ENCODE measurements at regions not wholly inside any gene's neighbourhood (a gene's known extent, or its start where the extent isn't known, plus 50 kb on each side); places are given as distances from the start of the nearest gene placed in this dataset.
"Not testable (repeated sequence)": the region's sequence is repeated elsewhere in the genome, so short reads cannot be mapped to it uniquely, and the experiment has no call there.

DNA sequence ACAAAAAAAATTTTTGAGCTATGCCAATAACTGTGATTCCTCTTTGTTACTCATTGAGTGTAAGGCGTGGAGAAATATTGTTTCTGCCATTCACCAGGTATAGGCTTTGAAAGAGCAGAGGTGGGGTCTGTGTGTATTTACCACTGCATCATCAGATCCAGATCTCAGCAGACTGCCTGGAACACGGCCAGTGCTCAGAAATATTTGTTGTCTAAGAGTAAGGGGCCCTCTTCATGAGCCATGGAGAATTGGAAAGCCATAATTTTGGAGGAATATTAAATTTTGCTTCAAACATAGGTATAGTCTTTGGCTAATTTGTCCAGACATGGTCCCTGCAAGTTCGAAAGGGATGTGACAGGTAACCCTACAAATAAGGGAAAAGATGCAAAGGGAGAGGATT, 231.3 kb upstream of the IRF2BP2 start:
- DNase-seq, result no peak

DNA sequence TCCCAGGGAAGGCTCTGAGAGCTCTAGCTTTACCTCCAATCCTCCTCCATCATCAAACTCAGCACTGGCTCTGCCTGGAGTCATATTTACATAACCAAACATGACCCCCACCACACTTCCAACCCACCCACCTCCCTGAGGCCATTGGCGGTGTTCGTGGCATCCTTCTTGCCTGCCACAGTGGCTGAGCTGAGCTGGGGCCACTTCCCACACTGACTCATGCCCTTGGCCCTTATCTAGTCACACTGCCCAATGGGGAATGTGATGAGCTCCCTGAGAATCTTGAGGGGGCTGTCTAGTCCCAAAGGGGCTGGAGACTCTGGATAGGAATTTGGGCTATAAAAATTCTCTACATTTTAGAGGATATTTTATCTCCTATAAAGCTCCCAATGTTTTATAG, 230.9 kb upstream of the IRF2BP2 start:
- no peak for DNase-seq

DNA sequence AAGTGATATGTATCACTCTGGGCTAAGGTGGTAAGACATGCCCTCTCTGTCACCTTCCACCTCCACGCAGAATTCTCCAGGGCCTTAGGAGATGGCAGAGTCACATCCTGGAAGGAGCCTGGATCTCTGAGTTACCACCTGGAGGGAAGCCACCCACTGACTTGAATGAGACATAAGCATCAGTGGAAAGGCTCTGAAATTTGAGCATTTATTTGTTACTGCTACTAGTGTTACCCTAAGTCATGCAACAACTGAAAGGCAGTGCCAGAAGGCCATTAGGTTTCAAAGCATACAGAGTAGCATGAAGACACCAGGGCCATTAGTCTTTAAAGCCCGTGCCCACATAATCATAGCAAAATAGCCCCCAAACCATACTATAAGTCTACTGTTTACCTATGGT, 230.3 kb upstream of the IRF2BP2 start:
- DNase-seq, result no peak

DNA sequence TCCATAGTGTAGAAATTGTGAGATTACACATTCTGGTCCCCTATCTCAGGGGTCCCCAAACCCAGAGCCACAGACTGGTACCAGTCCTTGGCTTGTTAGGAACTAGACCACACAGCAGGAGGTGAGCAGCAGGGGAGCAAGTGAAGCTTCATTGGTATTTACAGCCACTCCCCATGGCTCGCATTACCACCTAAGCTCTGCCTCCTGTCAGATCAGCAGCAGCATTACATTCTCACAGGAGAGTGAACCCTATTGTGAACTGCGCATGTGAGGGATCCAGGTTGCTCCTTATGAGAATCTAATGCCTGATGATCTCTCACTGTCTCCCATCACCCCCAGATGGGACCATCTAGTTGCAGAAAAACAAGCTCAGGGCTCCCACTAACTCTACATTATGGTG, 229.7 kb upstream of the IRF2BP2 start:
- DNase-seq, result no peak

DNA sequence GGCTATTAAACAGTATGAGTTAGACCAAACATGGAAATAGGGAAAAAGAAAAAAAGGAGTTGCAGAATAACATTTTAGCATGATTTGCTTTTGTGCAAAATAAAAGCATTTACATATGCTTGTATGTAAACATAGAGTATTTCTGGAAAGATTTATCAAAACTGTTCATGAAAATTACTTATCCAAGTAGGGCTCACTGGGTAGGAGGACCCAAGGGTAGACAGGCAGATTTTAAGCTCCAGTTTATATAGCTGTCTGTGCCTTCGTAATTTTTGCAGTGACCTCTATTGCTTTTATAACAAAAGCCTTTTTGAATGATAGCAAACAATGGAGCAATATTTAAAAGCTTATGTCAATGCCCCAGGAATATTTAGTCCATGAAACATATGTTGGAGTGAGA, 228.8 kb upstream of the IRF2BP2 start:
- no peak for DNase-seq

DNA sequence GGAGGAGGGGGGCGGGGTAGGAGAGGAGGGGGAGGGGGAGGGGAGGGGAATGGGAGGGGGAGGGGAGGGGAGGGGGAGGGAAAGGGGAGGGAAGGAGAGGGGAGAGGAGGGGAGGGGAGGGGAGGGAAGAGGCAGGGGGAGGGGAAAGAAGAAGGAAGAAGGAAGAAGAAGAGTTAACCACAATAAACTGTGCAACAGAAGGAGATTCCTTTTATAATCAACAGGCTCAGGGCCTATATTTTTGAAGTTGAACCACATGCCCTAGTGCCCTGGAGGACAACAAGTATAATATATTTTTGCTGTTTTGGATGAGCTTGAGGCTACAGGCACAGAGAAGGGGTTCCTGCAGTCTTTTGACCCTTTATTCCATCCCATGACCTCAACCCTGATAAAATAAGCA, 228.2 kb upstream of the IRF2BP2 start:
- DNase-seq, result no peak

DNA sequence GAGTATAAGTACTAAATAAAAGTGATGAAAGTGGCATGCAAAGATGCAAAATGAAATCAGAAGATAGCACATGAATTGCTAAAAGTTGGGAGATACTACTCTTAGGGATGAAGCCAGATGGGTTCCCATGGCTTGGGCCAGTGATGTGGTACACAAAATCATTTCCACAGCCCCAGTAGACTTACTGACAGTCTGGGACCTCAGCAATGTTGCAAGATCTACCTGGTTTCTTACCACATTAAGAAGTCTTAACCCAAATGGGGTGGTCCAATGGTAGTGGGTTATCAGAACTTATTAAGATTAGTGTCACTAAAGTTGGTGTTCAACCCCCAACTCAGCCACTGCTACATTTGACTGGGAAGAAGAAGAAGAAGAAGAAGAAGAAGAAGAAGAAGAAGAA, 227.7 kb upstream of the IRF2BP2 start:
- no peak for DNase-seq

DNA sequence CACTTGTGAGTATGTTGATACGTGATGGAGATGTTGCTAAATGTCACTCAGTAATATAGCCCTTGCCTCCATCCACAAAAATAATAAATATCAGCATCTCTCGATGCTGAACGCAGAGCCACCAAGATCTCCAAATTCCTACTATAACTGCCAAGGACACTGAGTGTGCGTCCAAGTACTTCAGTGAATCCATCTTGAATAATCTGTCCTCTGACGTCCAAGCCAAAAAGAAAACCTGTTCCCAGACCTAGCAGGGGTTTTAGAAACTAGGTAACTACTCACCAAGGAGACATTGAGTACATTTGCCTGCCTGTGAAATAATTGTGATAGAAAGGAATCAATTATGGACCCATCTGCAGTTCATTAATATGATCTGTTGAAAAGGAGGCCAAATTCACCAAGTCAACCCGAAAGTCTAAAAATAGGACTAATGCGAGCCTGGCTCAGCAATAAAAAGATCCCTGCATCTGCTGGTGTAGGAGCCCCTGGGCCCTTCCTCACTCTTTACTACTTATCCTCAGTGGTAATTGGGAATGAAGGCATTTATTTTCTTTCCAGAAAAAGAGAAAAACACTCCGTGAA, 226.9 kb upstream of the IRF2BP2 start:
- DNase-seq, result peak; percentile 70

DNA sequence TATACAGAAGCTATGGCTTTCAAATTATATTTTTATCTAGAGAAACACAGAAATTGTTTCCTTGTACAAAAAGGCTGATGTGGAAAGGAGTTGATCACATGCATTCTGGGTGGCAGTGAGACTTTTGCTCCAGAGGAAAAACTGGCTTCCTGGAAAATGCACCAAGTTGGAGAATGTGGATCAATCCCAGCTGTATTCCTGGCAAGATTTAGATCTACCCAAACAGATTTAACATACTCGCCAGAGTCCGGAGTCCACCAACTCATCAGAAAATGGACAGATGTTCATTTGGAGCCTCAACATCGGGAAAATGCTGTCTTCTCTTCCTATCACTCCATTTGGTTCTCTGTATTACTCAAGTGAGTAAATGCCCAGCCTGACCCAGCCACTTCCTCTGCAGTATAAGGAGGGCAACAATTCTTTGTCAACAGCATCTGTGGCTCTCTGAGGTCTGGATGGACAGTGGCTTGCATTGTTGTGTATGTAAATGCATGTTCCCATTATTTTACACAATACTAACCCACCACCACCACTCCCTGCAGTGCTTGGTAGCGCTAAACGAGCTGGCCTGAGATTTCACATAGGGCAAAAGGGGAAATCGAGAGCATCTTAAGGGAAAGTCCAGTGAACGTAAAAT, 226.2 kb upstream of the IRF2BP2 start:
- no peak for DNase-seq

DNA sequence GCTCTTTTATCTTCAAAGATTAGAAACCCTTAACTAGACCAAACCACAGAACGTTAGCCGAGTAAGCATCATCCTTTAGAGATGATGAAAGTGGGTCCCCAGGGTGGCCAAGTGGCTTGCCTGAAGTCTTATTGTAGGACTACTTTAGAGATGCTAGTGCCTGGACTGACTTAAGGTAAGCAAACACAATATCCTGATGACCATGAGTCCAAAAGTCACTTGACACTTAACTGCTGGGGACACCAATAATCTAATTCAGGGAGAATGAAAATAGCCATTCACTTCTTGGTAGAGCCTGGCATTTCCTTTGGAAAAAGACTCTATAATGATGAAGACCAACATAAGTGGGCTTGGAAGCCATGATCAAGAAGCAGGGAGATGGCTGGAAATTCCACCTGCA, 225.3 kb upstream of the IRF2BP2 start:
- no peak for DNase-seq

DNA sequence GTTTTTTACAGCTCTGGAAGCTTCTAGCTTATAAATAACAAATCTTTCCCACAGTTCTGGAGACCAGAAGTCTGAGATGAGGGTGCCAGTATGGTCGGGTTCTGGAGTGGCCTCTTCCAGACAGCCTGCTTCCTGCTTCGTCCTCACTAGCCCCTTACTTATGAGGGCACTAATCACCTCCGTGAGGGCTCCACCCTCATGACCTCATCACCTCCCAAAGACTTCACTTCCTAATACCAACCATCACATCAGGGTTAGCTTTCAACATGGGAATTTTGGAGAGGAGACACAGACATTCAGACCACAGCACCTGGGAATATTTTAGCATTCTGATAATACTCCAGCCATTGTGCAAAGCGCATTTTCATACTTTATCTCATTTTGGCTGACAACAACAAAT, 223.7 kb upstream of the IRF2BP2 start:
- DNase-seq, result no peak

DNA sequence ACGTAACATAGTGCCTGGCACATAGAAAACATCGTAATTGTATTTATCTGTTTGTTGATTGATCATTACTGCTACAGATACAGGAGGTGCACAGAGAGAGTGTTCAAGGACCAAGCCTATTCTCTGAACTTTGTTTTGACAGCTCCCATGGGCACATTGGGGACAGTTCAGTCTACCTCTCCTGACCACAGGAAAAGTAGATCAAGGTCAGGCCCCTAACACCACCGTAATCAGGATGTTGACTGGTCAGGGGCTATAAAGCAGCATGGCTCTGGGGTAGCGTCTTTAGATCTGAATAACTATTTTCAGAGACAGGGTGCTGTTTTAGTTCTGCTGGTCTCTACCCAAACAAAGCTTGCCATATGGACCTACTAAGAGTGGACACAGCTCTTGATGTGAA, 223.1 kb upstream of the IRF2BP2 start:
- DNase-seq, result no peak

DNA sequence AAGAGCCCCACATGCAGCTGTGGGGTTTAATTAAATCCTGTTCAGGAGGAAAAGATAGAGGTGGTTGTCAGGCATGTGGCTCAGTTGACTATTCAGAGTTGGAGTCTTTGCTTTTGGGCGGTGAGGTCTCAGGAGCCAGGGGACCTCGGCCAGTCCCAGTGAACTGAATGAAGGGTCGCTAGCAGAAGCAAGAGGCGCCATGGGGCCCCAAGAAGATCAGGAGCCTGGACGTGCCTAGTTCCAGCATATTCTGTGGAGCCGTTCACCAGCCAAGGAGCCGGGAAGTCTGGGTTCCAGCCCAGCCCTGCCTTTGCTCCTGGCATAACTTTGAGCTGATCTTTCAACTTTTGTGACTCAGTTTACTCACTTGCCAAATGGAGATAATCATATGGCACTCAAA, 217.7 kb upstream of the IRF2BP2 start:
- no peak for DNase-seq

DNA sequence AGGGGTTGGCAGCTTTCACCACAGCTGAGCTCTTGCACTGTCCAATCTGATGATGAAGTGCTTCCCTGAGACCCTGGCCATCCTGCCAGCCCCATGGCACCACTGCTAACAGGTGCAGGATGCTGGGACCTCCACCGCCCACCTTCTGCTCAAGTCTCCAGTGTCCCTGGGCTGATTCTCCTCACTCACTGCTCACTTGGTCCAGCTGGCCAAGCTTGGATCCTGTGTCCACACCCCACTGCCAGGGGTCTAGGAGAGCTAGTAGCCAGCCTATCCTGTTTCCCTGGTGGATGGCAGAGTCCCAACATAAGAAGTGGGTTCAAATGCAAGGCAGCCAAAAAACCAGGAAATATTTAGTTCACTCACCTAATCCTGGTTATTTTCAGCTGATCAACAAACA, 217.2 kb upstream of the IRF2BP2 start:
- DNase-seq, result no peak

DNA sequence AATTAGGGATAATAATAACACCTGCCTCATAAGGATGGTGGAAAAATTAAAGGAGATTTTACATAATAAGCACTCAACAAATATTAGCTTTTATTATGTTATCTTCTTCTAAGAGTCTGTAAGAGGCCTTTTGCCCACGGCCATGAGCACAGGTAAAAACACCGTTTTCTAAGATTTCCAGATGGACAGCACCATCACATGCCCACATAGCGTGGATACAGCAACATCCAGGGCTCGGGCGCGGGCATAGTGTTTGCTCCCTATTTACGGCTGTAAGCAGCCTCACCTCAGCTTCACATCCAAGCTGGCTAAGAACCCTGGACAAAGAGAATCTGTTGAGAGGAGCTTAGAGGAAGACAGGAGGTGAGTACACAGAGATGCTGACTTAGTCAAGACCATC, 216.4 kb upstream of the IRF2BP2 start:
- no peak for DNase-seq

DNA sequence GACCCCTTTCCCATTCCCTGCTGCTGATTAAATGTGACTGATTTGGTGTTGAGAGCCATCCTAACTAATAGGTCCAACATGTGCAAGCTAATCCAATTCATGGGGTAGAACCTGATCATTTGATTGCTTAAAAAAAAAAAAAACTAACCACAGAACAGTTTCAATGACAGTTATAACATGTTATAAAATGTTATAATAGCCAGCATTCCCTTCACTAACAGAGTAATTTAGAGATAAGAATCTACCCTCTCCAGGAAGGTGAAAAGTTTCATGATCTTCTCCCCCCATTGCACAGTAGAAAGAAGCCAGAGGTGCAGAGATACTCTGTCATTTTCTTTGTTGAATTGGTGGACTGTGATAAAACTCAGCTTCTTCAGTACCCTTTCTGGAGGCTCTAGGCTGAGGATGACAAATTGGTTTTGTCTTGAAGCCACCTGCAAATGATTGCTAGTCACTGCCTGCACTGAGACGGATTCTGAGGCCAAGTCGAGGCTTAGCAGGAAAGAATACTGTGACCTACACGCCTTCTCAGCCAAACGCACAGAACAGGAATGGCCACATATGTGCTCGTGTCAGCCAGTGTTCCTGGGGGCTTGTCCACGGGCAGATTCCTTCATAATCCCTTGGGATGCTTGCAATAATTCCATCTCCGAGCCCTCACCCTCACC, 215.7 kb upstream of the IRF2BP2 start:
- no peak for DNase-seq

DNA sequence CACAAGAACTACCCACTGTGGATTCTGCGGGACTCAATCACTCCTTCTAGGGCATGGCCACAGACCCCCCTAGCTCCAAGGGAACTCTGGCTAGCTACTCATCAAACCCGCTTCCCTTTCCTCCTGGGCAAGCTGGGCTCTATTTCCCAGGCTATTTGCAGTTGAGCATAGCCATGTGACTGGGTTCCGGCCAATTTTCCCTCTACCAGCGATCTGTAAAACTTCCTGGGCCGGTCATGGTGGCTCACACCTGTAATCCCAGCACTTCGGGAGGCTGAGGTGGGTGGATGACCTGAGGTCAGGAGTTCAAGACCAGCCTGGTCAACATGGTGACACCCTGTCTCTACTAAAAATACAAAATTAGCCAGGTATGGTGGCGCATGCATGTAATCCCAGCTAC, 214.9 kb upstream of the IRF2BP2 start:
- DNase-seq, result not testable (repeated sequence)

DNA sequence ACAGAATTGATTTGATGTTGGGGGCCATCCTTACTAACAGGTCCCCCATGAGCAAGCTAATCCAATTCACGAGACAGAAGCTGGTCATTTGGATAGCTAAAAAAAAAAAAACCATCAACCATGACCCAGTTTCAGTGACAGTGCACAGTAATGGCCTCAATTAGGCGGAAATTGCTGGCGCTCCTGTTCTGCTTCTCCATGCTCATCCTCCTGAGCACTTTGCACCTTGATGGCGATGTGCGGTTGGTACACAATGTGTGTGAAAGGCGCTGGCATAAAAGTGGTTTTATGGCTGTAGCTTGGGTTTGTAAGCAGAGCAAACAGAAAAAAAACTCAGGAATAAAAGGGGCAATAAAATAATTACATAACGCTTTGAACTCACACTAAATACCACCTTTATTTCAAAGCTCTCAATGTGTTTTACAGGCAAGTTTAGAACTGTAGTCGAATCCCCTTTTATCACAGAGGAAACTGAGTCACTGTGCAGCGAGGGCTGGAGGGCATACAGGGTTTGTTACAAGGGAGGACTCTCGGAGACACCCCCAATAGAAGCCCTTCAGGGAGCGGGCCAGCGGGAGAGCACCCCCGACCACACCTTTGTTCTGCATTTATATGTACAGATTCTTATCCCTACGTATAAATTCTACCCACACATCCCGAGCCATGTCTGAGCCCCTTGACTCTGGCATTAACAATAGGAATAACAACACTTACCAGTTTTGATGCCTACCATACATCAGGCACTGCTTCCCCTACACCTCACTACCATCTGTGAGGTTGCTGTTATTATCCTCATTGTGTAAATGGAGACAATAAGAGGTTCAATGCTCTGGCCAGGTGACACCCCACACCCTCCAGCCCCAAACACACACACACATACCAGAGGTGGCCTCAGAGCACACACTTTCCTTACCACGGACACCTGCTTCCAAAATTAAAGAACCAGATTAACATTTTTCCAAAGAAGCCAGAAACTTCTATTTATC, 213.5 kb upstream of the IRF2BP2 start:
- DNase-seq, result no peak

DNA sequence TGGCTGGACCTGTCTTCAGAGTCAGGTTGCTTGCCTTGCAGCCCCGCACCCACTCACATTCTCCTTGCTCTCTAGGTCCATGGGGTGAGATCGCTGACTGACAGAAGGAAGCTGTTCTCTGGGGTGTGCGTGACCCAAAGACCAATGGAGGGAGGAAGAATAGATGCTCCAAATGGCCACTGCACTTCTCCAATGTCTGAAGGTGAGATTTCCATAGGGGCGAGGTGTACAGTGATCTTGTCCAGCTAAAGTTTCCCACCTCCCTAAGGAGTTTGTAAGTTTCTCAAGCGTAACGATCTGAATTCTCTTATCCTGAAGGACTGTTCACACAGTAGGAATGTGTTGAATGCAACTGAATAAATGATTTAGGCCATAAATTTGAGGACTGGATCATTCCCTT, 211.9 kb upstream of the IRF2BP2 start:
- DNase-seq, result no peak

DNA sequence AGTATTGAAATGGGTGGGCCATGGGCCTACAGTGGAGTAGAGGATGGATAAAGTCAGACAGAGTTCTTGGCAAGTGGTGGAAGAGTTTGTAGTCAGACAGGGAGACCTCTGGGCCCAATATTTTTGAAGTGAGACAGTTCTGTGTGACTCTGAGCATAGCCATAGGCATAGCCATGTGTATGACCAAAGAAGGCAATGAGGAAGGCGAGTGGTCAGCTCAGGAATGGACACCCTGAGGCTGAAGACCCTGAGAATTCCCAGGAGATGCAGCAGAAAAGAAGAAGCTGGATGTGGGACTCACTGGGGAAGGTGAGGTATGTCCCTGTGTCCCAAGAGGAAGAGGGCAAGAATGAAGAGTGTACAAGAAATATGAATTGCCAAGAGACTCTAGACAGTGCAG, 210.6 kb upstream of the IRF2BP2 start:
- DNase-seq, result no peak

DNA sequence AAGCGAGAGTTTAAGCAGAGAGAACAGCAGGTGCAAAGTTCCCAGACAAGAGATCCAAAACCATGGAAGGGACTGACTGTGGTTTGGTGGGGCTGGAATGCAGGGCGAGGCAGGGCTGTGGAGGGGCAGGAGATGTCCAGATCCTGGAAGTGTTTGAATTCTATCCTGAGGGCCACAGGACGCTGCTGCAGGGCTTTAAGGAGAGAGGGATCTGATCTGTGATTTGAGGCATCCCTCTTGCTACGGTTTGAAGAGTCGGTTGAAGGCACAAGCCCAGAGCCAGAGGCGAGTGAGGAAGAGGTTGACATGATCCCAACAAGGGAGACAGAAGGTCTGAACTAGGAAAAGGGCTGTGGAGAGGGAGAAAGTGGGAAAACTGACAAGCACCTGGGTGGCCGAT, 209.9 kb upstream of the IRF2BP2 start:
- DNase-seq, result not testable (repeated sequence)

DNA sequence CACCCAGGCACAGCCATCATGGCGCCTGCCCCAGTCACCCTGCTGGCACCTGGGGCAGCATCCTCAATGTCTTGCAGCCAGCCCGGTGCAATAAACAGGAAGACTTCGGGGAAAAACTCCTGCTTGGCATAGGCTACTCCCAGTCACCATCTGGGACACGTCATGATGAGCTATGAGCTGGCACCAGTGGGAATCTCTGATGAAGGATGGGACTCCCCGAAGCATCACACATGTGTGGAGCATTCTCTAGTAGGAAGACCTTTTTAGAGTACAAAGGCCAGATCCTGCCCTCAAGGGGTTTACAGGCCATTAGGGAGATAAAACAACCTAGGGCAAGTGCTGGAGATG, 208.0 kb upstream of the IRF2BP2 start:
- DNase-seq, result not testable (repeated sequence)

Measured in skin of body (tissue), 1 donor.